Nephron progenitor cell (in vitro differentiated cells): ENCODE measurements at regions not wholly inside any gene's neighbourhood (a gene's known extent, or its start where the extent isn't known, plus 50 kb on each side); places are given as distances from the start of the nearest gene placed in this dataset.
"Not testable (repeated sequence)": the region's sequence is repeated elsewhere in the genome, so short reads cannot be mapped to it uniquely, and the experiment has no call there.

Experiments used
- DNase-seq: peaks from one replicate; pipeline ENCODE4 v3.0.0; 2021
- H3K27ac Mint-ChIP-seq: 2 replicates; pipeline ENCODE4 v1.8.0; 2021; ENCODE audit warnings: mild to moderate bottlenecking, moderate library complexity, mixed read lengths
- H3K27me3 Mint-ChIP-seq: 2 replicates; pipeline ENCODE4 v1.8.0; 2021; ENCODE audit warnings: mild to moderate bottlenecking, low read depth, mixed read lengths; ENCODE audit not compliant: poor library complexity
- H3K36me3 Mint-ChIP-seq: 2 replicates; pipeline ENCODE4 v1.8.0; 2021; ENCODE audit warnings: low read depth, mixed read lengths
- H3K4me1 Mint-ChIP-seq: 2 replicates; pipeline ENCODE4 v1.8.0; 2021; ENCODE audit warnings: mixed read lengths
- H3K4me3 Mint-ChIP-seq: 2 replicates; pipeline ENCODE4 v1.8.0; 2021; ENCODE audit warnings: mild to moderate bottlenecking, moderate library complexity, mixed read lengths
- H3K9me3 Mint-ChIP-seq: 2 replicates; pipeline ENCODE4 v1.8.0; 2021; ENCODE audit warnings: mild to moderate bottlenecking, moderate library complexity, mixed read lengths
- TF ChIP-seq, protein P1 (sequence below): fragments of 200-600 bp; sonication (generic); IDR thresholded peaks from 2 replicates; pipeline ENCODE4 v1.5.0; 2021; ENCODE audit warnings: antibody characterized with exemption

- TF ChIP-seq, protein P1, sequence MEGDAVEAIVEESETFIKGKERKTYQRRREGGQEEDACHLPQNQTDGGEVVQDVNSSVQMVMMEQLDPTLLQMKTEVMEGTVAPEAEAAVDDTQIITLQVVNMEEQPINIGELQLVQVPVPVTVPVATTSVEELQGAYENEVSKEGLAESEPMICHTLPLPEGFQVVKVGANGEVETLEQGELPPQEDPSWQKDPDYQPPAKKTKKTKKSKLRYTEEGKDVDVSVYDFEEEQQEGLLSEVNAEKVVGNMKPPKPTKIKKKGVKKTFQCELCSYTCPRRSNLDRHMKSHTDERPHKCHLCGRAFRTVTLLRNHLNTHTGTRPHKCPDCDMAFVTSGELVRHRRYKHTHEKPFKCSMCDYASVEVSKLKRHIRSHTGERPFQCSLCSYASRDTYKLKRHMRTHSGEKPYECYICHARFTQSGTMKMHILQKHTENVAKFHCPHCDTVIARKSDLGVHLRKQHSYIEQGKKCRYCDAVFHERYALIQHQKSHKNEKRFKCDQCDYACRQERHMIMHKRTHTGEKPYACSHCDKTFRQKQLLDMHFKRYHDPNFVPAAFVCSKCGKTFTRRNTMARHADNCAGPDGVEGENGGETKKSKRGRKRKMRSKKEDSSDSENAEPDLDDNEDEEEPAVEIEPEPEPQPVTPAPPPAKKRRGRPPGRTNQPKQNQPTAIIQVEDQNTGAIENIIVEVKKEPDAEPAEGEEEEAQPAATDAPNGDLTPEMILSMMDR: no peak
- Mint-ChIP-seq H3K4me1 (peaks cover 7% of the 10 kb centered on the region), H3K4me3 (no peak overlapping the region), H3K27ac (no peak overlapping the region), H3K9me3 (peaks cover 5% of the 10 kb centered on the region), H3K36me3 (no peaks in the 10 kb centered on the region), H3K27me3 (no peaks in the 10 kb centered on the region)
- DNase-seq: no peak
Observed at GRCh38 chr11:71774603-71775222, 58.3 kb upstream of the DEFB108B start.

DNA sequence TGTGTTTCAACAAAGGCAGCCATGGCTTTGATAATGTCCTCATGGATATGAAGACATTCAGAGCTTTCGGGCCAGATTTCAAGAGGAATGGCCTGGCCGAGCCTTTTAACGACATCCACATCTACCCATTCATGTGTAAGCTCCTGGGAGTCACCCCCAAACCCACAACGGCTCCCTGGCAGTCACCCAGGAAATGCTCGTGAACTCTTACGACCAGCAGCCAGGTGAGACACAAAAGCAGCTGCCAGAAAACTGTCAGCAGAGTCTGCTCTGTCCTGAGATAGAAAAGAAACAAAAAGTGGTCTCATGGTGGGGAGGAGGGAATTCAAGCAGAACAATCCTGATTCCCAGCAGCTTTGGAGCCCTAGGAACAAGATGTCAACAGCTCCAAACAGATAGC is 52.9 kb upstream of the DEFB108B start:
- not testable (repeated sequence) for H3K4me3 Mint-ChIP-seq, H3K27me3 Mint-ChIP-seq, H3K36me3 Mint-ChIP-seq, DNase-seq, H3K9me3 Mint-ChIP-seq, H3K27ac Mint-ChIP-seq
- peaks cover 35% of the 10 kb centered on the region for H3K4me1 Mint-ChIP-seq

DNA sequence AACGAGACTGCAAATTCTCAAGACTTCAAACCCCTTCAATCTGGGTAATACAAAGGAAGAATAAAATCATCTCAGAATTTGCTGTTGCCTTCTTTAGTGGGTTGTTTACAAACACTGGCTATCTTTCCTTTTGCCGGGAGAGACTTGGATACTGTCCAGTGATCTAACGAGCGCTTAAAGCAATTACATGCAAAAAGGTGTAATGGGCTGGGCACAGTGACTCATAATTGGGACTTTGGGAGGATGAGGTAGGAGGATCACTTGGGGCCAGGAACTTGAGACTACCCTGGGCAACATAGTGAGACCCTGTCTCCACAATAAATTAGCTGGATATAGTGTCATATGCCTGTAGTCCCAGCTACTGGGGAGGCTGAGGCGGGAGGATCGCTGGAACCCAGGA is 52.2 kb upstream of the DEFB108B start:
- not testable (repeated sequence) for H3K4me3 Mint-ChIP-seq, H3K27me3 Mint-ChIP-seq, H3K27ac Mint-ChIP-seq, H3K9me3 Mint-ChIP-seq, DNase-seq, H3K36me3 Mint-ChIP-seq
- H3K4me1 Mint-ChIP-seq: peaks cover 42% of the 10 kb centered on the region

DNA sequence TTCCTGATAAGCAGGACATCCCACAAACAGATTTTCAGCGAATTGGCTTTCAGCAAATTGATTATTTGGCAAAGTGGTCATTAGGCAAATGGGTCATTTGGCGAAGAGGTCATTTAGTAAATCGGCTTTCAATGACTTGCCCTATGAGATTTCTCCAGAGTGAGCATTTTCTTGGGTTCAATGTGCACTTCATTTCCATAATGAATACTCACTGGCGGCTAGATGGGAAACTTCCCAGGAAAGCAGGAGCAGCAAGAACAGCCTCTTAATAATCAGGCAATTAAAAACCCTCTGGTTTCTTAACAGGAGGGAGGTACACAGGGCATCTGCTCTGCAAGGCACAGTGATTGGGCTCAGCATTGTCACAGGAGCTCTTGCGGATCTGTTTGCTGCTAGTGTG is 51.5 kb upstream of the DEFB108B start:
- Mint-ChIP-seq H3K27ac (peak overlapping the region; percentile 72), H3K4me1 (peaks cover 48% of the 10 kb centered on the region)
- H3K27me3 Mint-ChIP-seq, H3K9me3 Mint-ChIP-seq, H3K36me3 Mint-ChIP-seq, H3K4me3 Mint-ChIP-seq, DNase-seq: not testable (repeated sequence)

DNA sequence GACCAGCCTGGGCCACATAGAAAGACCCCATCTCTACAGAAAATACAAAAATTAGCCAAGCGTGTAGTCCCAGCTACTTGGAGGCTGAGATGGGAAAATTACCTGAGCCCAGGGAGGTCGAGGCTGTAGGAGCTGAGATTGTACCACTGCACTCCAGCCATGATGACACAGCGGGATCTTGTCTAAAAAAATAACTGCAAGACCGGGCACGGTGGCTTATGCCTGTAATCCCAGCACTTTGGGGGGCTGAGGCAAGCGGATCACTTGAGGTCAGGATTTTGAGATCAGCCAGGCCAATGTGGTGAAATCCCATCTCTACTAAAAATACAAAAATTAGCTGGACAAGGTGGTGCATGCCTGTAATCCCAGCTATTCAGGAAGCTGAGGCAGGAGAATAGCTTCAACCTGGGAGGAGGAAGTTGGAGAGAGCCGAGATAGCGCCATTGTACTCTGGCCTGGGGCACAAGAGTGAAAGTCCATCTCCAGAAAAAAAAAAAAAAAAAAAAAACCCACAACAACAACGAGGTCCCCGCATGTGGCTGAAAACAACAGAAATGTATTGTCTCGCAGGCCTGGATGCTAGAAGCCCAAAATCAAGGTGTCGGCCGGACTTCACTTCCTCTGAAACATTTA is 50.7 kb upstream of the DEFB108B start:
- H3K4me1 Mint-ChIP-seq: peaks cover 48% of the 10 kb centered on the region
- H3K27ac Mint-ChIP-seq: not testable (repeated sequence)

DNA sequence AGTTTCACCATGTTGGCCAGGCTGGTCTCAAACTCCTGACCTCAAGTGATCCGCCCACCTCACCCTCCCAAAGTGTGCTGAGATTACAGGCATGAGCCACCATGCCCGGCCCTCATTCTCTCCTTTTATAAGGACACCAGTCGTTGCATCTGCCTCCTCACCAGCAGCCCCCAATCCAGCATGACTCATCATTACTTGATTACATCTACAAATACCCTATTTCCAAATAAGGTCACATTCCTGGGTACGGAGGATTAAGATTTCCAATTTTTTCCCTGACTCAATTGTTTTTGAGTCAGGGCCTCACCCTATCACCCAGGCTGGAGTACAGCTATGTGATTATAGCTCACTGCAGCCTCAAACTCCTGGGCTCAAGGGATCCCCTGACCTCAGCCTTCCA is 49.8 kb upstream of the DEFB108B start:
- not testable (repeated sequence) for H3K27me3 Mint-ChIP-seq, H3K27ac Mint-ChIP-seq, H3K4me3 Mint-ChIP-seq, H3K9me3 Mint-ChIP-seq, H3K36me3 Mint-ChIP-seq, DNase-seq
- peaks cover 52% of the 10 kb centered on the region for H3K4me1 Mint-ChIP-seq

More for the DNA sequence above, 50.7 kb upstream of the DEFB108B start:
- not testable (repeated sequence) for DNase-seq, H3K27me3 Mint-ChIP-seq, H3K36me3 Mint-ChIP-seq, H3K4me3 Mint-ChIP-seq, H3K9me3 Mint-ChIP-seq
